NCI-H2171 (cell line): ENCODE measurements at regions not wholly inside any gene's neighbourhood (a gene's known extent, or its start where the extent isn't known, plus 50 kb on each side); places are given as distances from the start of the nearest gene placed in this dataset.
"Not testable (repeated sequence)": the region's sequence is repeated elsewhere in the genome, so short reads cannot be mapped to it uniquely, and the experiment has no call there.

Experiments
- DNase-seq: peaks from one replicate; lab custom pipeline; 2025; lab: John Stamatoyannopoulos, UW

DNA sequence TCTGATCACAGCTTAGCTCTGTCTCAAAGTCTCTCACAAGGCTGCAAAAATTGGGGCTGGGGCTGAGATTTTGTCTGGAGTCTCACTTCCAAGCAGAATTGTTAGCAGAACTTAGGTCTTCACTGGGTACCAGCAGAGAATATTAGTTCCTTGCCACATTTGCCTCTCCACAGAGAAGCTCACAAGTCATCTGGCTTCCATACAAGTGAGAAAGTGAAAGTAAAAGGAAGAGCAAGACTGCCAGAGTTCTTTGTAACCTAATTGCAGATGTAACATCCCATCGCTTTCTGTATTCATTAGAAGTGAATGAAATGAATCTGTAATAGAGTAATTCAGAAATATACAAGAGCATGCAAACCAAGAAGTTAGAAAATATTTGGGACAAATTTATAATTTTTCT lies 624.1 kb upstream of the GNPDA2 start:
- no peak for DNase-seq

- no peak for DNase-seq
Observed at GRCh38 chr4:45349859-45350258, 623.5 kb upstream of the GNPDA2 start.

DNA sequence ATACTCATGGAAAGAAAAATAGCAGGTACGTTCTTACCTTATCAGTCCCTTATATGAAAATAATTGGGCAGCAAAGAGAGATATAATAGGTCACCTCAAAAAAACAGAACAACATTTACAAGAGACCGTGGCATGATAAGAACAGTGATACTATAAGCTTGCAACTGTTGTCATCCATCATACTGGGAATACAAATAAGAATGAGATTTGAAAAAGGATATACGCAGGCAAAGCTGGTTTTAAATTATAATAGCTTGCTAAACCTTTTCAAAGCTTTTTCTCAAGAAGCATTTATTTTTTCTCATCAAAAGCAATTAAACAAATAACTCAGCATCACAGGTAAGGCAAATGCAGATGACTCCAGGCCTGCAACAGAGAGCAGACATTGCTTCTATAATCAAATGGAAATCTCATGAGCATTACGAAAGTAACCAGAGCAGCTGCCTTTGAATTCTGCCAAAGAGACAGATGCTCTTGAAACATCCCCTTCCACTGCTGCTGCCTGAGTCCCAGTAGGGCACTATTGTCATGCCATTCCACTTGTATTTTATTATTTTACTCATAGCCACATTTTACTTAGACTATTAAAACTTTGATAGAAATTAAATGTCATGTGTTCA lies 620.6 kb upstream of the GNPDA2 start:
- DNase-seq, result no peak

DNA sequence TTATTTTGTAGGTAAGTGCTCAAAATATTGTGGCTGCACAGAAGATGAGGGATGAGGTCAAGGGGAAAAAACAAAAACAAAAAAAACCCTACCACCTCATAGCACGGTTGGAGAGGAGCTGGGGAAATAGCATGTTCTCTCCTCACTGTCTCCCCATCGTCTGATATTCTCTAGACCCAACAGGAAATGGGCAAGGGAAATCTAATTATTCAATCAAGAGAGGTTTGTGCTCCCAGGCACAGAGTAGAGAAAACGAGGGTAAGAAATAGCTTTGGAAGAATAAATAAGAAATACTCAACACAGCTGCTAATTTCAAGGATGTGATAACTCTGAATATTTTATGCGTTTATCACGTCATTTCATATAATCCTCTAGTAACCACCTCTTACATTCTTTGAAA lies 619.2 kb upstream of the GNPDA2 start:
- no peak for DNase-seq

DNA sequence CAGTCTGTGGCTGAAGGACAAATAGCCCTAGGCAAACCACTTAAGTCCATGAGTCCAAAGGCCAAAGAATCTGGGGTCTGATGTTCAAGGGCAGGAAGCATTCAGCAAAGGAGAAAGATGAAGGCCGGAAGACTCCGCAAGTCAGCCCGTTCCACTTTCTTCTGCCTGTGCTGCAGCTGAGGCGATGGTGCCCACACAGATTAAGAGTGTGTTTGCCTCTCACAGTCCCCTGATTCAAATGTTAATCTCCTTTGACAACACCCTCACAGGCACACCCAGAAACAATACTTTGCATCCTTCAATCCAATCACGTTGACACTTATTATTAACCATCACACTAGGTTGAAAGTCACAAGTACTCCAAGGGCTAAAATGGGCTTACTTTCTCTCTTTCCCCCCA lies 605.4 kb upstream of the GNPDA2 start:
- DNase-seq, result no peak

- DNase-seq, result no peak
Observed at GRCh38 chr4:45327544-45327943, 601.2 kb upstream of the GNPDA2 start.

GRCh38 chr4:45324455-45325417 lies 598.4 kb upstream of the GNPDA2 start:
- no peak for DNase-seq

- DNase-seq, result no peak
Observed at GRCh38 chr4:45323453-45324058, 597.2 kb upstream of the GNPDA2 start.

DNA sequence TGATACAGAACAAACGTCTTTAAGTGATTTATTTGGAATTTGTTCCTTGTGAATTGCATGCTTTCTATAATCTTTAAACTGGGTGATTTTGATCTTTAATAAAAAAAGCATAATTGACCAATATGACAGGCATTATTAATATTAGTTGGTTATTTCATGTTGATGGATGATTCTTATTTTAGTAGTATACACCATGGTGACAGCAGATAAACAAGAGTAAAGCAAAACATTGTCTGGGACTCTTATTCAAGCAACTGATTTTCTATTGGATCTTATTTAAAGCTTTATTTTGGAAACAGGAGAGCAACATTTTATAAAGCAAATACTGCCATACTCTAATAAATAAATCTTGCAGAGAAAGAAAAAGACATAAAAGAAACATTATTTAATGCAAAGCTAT lies 591.4 kb upstream of the GNPDA2 start:
- DNase-seq, result no peak

DNA sequence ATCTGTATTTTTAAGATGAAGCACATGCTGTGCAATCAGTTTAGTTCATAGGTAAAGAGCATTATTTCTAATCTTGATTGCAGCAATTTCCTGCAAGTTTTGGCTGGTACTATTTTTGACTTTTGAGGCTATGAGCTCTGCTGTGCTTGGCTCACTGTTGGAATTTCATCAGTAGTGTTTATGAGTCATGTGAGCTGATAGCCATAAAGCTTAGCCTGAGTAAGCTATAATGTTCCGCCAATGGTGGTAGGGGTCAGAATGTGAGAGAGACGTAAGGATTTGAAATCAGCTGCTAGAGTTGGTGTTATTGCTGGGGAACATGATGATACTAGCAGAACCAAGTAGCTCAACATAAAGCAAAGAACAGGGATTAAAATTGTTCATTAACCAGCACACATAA lies 590.9 kb upstream of the GNPDA2 start:
- no peak for DNase-seq

GRCh38 chr4:45316257-45316656 lies 589.9 kb upstream of the GNPDA2 start:
- DNase-seq, result no peak

GRCh38 chr4:45302828-45303227 lies 576.5 kb upstream of the GNPDA2 start:
- DNase-seq, result no peak

DNA sequence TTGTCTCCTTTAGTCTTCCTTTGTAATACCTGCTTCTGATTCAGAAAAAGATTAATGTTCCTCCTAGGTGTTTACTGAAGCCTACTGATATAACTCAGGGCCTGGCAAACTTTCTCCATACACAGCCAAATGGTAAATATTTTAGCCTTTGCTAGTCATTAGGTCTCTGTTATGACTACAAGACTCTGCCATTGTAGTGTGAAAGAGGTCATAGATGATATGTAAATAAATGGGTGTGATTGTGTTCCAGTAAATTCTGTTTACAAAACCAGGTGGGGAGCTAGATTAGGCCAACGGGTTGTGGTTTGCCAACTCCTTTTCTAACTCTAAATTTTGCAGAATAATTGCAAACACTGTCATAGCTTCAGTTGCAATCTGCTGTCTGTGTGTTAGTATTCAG lies 568.1 kb upstream of the GNPDA2 start:
- DNase-seq, result no peak

GRCh38 chr4:45293335-45293734 lies 567.0 kb upstream of the GNPDA2 start:
- DNase-seq, result no peak

DNA sequence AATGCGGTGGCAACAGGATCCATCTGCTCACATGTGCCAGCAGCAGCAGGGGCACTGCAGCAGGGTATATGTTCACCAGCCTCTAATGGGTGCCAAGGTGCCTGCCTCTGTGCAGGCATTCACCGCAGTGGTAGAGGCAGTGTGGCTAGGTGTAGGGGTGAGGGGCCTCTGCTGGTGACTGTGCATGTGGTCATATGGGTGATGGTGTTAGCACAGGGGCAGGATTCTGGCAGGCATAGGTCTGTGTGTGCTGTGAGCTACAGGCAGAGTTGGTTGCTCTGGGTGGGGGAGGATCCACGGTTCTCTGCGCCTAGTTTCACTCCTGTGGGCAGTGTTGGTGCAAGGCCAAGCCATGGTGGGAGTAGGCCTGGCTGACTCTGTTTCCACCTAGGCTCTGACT lies 566.5 kb upstream of the GNPDA2 start:
- no peak for DNase-seq

DNA sequence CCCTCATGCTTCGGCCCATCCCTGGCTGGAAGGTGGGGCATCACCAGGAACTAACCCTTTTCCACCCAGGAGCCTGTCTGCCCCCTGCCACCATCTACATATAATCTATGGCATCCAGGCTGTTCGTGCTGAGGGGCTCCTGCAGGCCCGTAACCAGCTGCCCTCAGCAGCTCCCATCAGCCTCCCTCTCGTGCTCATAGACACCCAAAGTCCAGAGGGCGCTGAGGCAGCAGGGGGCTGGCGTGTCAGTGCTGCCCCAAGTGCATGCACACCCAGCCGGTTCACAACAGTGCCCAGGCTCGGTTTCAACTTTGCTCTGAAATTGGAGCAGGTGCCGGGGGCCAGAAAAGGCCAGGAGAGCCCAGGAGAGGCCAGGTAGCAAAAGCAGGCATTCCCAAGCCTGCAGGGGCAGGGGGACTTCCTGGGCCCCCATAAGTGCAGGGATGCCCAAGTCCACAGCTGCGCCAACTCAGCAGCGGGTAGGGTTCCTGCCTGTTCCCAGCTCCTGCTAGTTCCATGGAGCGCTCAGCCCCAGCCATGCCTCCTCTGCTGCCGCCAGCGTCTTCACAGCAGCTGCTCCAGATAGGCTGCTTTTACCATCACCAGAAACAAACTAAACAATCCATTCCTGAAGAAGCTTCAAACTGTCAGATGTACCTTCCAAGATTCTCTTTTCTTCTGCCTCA lies 558.2 kb upstream of the GNPDA2 start:
- DNase-seq, result no peak

- DNase-seq, result no peak
Observed at GRCh38 chr4:45283352-45283751, 557.0 kb upstream of the GNPDA2 start.

DNA sequence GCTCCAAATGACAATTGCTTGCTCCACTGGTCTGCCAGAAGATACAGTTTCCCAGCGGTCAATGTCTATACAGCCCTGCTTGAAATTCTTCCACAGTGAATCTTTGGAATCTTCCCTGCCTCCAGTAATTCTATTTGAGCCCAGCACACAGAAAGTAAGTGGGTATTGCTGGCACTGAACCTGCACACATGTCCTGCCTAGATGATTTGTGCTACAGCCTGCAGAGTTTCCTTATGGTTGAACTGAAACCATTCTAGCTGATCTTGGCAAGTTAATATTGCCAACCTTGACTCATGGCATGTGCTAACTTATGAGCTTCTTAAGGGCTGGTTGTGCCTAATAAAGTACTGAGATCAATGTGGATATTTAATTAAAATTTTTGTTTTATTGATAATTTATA lies 553.8 kb upstream of the GNPDA2 start:
- no peak for DNase-seq

GRCh38 chr4:45275862-45276261 lies 549.5 kb upstream of the GNPDA2 start:
- no peak for DNase-seq

DNA sequence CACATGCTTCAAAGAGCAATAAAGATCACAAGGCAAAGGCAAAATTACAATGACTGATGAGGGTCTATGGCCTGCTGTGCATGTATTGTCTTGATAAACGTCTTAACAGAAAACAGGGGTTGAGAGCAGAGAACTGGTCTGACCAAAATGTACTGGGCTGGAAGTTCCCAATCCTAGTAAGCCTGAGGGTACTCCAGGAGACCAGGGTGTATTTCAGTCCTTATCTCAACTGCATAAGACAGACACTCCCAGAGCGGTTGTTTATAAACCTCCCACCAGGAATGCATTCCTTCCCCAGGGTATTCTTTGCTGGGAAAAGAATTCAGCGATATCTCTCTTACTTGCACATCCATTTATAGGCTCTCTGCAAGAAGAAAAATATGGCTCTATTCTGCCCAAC lies 521.8 kb upstream of the GNPDA2 start:
- DNase-seq, result not testable (repeated sequence)

GRCh38 chr4:45241976-45242375 lies 515.6 kb upstream of the GNPDA2 start:
- peak; percentile 1 for DNase-seq

DNA sequence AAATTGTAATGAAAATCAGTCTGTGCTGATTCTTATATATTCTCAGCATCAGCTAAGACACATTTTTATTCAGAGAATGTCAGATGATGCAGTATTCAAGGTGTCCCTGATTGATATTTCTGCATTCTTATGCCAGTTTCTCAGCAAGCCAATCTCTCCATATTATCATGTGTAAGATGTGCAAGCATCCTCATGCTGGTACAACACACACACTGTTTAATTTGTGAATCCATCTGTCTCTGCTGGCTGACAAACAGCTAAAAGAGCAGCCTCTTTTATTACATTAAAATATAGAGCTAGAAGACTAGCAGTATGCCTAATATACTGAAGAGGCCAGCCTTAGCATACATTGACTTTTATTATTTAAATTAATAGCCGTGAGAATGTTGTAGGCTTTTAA lies 502.9 kb upstream of the GNPDA2 start:
- DNase-seq, result no peak
